Islet of Langerhans (tissue), 1 donor: ENCODE measurements at regions not wholly inside any gene's neighbourhood (a gene's known extent, or its start where the extent isn't known, plus 50 kb on each side); places are given as distances from the start of the nearest gene placed in this dataset.
"Not testable (repeated sequence)": the region's sequence is repeated elsewhere in the genome, so short reads cannot be mapped to it uniquely, and the experiment has no call there.

Experiments
- FAIRE-seq: peaks from one replicate; lab custom pipeline; 2011; peaks lifted over from hg19 to GRCh38; lab: Jason Lieb, UNC

GRCh38 chr3:194046995-194047645, 88.8 kb upstream of the HES1 start:
- FAIRE-seq, result no peak

GRCh38 chr3:194049394-194049793, 86.6 kb upstream of the HES1 start:
- FAIRE-seq, result no peak

- FAIRE-seq, result no peak
Observed at GRCh38 chr3:194050782-194051320, 85.1 kb upstream of the HES1 start.

- no peak for FAIRE-seq
Observed at GRCh38 chr3:194051366-194052149, 84.4 kb upstream of the HES1 start.

DNA sequence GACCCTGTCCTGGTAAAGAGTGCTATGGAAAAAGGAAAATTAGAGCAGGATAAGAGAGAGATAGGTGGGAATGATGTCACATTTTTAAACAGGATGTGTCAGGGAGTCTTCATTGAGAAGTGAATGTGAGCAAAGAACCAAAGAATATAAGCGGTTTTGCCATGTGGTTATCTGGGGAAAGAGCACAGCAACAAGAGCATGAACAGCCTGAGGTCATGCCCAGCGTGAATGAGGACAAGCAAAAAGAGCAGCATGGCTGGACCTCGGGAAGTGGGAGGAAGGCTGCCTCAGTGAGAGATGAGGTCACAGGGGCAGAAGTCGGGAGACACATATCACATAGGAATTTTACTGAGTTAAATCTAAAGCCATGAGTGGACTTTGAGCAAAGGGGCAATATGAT, 82.8 kb upstream of the HES1 start:
- no peak for FAIRE-seq

- FAIRE-seq, result no peak
Observed at GRCh38 chr3:194054016-194054415, 81.9 kb upstream of the HES1 start.

- no peak for FAIRE-seq
Observed at GRCh38 chr3:194054540-194054939, 81.4 kb upstream of the HES1 start.

GRCh38 chr3:194054961-194055360, 81.0 kb upstream of the HES1 start:
- FAIRE-seq, result no peak

DNA sequence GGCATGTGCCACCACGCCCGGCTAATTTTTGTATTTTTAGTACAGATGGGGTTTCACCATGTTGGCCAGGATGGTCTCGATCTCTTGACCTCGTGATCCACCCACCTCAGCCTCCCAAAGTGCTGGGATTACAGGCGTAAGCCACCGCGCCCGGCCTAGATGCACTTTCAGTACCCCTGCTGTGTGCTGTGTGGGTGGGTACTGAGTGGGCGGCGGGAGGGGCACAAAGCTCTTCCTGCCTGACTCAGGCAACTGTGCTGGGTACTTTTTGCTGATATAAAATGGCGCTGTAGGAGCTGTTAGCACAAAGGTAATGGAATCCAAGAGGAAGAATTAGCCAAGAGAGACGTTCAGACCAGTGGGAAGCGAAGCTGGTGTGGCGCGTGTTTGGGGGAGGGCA, 79.6 kb upstream of the HES1 start:
- FAIRE-seq, result not testable (repeated sequence)

DNA sequence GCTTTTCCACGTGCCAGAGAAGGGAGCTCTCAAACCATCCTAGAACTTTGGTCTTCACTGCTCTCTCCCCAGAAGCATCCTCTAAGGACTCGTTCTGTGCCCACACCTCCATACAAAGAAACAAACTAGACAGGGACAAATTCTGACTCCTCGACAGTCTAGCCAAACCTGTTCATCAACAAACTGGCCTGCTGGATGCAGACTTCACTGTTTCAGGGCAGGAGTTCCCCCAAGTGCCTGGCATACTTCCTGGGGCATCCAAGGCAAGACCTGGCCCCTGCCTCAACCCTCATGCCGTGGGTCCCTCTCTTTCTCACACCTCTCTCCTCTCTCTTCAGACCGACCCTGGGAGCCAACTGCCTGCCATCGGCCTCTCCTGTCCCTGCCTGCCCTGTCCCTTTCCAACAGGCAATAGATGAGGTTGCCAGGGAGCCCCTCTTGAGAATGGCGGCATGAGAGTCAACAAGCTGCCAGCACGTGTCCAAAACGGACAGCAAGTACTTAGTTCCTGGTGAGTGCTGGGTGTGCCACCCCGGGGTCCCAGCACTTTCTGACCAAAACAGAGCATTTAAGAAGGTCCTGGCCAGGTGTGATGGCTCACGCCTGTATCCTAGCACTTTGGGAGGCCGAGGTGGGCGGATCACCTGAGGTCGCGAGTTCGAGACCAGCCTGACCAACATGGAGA, 79.1 kb upstream of the HES1 start:
- FAIRE-seq, result no peak

GRCh38 chr3:194057570-194058188, 78.3 kb upstream of the HES1 start:
- no peak for FAIRE-seq

DNA sequence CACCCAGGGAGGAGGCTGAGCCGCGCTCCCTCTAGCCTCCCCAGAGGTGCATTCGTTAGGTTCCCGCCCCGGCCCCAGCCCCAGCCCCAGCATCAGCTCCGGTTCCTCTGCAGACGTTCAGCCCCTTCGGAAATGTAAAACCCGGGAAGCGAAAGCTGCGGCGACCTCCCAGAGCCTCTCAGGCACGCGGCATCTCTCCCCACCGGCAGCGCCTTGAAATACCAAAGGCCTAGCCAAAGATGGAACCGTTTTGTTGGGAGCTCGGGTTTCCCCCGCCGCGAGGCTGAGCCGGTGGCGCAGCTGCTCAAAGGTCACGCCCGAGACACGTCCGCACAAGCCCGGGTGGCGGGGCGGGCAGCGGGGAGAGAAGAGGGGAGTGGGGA, 77.8 kb upstream of the HES1 start:
- FAIRE-seq, result no peak

DNA sequence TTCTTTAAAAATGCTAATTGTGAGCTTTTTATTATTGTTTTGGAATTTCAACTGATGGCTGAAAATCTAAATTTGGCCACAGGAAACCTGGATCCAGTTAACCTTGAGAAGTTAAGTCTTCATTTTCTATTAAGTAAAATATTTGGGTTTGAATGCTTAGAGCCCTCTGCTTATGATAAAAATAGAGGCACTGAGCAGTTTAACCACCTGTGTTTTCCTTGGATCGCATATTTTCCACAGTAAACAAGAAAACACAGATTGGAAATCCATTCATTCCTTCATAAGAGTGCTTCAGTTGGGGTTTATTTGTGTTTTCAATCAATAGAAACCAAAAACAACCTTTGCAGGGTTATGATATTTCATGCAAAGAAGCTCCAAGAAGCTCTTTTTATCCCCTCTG, 77.2 kb upstream of the HES1 start:
- FAIRE-seq, result peak; percentile 53

DNA sequence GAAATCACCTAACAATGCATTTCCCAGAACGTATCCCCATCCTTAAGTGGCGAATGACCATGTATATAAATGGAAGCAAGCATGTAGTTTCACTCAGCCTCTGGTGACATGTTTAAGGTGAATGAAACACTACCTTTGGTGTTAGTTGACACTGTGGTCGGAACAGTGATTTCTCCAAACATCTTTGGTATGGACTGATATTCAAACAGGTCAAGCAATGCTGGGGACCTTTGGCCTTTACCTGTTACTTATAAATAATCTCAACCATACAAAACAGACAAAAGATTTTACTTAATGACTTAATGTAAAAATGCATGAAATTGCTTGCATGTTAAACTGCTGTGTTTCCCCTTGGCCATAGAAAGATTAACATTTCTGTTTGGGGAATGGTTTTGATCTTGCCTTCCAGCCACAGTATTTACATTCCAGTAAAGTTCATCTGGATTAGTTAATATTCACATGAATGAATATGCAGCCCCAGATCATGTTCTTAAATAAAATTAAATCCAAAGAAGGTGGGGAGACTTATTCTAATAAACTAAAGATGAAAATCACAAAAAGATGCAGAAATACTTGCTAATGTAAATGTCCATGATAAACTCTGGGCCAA, 74.4 kb upstream of the HES1 start:
- FAIRE-seq, result no peak

DNA sequence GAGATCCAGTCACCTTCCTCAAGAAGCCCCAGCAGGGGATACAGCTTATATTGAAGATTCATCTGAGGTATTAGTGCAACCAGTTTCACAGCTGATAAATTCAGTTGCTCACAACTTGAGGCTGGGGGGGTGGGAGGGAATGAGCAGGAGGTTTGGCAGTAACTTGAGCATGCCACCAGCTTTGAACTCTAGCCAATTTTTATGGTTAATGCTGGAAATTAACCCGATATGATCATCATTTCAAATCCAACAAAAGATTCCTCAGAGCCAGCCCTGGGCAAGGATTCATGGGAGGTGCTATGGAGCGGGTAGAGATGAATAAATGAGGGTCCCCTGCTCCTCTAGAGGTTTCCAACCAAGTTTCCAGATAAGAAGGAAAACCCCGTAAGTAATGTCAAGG, 73.1 kb upstream of the HES1 start:
- no peak for FAIRE-seq

DNA sequence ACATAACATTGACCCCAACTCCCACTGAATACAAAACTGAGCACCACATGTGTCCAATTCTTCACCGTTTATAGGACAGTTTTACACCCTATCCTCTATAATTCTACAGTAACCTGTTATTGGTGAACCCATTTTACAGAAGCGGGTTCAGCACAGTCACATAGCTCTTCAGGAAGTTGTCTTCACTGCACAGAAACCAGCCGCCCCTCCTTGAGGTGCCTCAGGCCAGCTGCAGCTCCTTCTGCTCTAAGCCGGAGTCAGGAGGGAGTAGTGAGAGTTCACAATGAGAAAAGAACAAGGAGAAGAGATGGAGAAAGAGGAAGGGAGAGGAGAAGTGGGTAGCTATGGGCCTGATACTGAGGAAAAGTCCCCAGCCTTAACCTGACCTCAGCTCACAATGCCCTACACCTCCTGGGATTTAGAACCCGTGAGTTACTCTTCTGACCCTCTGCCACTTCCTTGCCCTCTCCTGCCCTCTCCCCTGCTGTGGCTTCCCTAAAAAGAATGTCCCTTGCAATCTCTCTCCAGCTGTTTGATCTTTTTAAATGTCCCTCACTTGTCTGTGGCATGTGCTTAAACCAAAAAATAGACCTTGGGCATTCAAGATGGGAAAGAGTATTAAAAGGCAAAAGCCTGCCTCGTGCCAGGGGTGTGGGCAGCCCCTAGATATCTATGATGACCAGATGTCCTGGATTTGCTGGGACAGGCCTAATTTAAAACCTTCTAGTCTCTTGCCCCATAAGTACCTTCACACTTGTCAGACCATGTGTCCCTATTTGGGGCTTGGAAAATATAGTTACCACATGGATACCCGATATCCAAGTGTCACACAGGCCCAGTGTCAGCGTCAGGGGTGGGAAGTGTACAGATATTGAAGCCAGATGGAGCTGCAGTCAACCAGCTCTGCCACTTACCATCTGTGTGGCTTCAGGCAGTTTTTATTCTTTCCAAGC, 71.3 kb upstream of the HES1 start:
- FAIRE-seq, result no peak

DNA sequence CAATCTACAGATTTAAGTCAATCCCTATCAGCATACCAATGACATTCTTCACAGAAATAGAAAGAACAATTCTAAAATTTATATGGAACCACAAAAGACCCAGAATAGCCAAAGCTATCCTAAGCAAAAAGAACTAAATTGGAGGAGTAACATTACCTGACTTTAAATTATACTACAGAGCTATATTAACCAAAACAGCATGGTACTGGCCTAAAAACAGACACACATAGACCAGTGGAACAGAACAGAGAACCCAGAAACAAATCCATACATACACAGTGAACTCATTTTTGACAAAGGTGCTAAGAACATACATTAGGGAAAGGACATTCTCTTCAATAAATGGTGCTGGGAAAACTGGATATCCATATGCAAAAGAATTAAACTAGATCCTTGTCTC, 68.6 kb upstream of the HES1 start:
- not testable (repeated sequence) for FAIRE-seq

- no peak for FAIRE-seq
Observed at GRCh38 chr3:194067949-194068362, 68.0 kb upstream of the HES1 start.

DNA sequence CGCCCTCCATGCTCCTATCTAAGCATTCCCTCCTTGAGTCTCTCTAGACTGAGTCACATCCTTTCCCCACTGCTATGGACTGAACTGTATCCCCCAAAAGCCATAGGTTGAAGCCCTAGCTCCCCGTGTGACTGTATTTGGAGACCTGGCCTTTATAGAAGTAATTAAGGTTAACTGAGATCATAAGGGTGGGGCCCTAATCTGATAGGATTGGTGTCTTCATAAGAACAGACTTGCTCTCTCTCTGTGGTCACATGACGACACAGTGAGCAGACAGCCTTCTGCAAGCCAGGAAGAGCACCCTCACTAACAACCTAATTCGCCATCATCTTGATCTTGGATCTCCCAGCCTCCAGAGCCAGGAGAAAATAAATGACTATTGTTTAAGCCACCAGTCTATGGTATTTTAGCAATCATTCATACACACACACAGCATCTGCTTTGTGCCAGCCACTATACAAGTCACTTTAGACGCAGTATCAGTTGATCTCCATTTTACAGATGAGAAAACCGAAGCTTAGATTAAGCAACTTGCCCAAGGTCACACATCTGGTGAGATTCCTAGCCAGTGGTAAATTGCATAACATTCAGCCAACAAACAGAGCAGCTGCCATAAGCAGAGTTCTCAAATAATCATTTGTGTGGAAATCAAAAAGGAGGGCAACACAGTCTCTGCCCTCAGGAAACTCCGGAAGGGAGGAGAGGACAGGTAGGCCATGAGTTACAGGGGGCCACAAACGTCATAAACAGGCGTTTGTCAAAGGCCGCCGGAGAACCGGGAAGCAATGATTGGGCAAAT, 66.3 kb upstream of the HES1 start:
- FAIRE-seq, result no peak

- no peak for FAIRE-seq
Observed at GRCh38 chr3:194070220-194070633, 65.7 kb upstream of the HES1 start.
